GM18520 (cell line): ENCODE measurements at regions not wholly inside any gene's neighbourhood (a gene's known extent, or its start where the extent isn't known, plus 50 kb on each side); places are given as distances from the start of the nearest gene placed in this dataset.

Experiments
- ATAC-seq: cut with Tn5 transposase; IDR thresholded peaks from one replicate; pipeline ENCODE4 v1.9.1; 2021; ENCODE audit not compliant: unreplicated experiment

- peak; percentile 59 for ATAC-seq
These were observed 401.2 kb downstream of the GALR1 start for GRCh38 chr18:77650799-77651385.

GRCh38 chr18:77651441-77651840 lies 401.8 kb downstream of the GALR1 start:
- ATAC-seq: no peak

DNA sequence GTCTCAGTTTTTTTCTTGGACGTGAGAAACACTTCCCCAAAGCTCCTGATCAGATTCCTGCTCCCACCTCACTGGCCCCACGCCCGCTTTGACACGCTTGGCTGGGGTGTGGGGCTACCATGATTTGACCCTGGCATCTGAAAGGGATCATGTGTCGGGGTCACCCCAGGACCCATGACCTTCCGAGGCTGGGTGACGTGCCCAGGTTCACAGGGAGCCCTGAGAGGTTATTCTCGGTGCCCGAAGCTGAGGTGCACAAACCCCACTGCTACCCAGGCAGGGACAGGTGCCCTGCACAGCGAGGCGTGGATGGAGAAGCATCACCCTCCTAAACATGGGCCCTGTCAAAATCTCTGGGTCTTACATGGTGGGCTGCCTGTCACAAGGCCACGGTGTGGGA lies 404.1 kb downstream of the GALR1 start:
- no peak for ATAC-seq

DNA sequence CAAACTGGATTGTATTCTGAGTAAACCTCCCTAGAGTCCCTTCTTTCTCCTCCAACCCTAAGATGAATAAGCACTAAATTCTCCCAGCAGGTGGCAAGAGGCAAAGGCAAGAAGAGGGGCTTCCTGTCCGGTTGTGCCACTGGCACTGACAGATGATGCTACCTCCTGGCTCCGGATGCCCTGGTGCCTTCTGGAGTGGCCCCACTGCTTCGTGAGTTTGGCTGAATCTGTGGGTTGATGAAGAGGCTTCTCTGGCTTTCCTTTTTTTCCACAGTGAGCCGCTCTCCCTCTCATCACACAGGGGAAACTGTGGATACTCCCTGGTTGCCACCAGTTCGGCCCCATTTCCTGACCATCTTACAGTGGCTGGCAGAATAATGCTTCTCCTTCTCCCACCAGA lies 404.7 kb downstream of the GALR1 start:
- no peak for ATAC-seq

GRCh38 chr18:77657651-77658298 lies 408.1 kb downstream of the GALR1 start:
- ATAC-seq: no peak

GRCh38 chr18:77658299-77658662 lies 408.6 kb downstream of the GALR1 start:
- no peak for ATAC-seq

- ATAC-seq: no peak
These were observed 409.3 kb downstream of the GALR1 start for GRCh38 chr18:77658751-77659448.

DNA sequence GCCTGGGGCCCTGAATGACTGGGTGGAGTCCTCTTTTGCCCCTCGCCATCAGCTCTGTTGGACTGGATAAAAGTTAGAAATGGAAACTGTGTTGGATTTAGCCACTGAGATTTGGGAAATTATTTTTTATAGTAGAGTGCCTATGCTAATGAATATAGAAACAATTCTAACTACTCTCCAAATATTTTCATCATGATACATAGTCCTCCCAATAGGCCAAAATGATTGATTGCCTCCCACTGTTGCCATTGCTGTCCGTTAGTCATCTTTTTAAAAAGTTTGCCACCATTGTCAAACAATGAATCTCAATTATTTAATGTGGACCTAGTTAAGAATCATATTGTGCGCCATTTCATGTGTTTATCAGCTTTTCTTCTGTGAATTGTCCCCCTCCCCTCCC lies 417.0 kb downstream of the GALR1 start:
- ATAC-seq: no peak

- no peak for ATAC-seq
These were observed 418.6 kb downstream of the GALR1 start for GRCh38 chr18:77668219-77668618.

DNA sequence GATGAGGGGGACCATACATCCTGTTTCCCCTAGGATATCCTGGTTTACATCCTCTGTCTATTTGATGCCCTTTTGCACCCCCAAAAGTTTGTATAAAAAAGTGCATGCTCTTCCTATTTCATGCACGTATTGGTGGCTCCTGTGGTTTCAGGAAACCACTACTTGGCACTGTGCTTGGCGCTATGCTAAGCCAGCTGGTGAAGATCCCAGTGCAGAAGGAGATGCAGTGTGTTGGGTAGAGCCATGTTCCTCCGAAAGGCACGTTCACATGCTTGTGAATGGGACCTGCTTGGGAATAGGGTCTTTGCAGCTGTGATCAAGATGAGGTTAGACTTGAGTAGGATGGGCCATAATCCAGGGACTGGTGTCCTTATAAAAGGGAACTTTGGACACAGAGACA lies 419.7 kb downstream of the GALR1 start:
- ATAC-seq: no peak

DNA sequence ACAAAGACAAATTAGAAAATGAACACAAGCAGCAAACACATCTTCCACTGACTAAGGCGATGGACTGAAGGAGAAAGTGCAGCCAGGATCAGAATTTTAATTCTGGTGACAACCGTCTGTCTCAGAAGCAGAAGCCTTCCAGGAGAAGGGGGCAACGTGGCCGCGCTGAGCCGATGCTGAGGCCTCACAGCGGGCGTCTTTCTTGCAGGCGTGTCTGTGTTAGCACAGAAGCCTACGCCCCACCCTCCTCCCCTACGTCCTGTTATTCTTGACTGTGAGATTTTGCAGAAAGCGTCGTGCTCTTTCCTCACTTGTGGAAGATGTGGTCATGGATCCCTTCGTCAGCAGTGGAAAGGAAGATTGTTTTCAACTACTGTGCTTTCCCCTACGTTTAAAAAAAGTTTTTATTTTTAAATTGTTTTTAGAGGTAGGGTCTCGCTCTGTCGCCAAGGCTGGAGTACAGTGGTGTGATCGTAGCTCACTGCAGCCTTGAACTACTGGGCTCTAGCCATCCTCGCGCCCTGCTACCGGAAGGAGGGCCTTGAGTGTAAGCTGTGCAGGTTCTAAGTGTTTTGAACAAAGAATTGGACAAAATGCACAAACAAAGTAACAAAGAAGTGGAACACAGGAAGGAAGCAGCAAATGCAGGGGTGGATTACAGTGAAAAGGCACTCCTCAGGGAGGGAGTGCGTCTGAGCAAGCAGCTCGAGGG lies 422.0 kb downstream of the GALR1 start:
- no peak for ATAC-seq

- ATAC-seq: no peak
These were observed 427.3 kb downstream of the GALR1 start for GRCh38 chr18:77676910-77677309.

DNA sequence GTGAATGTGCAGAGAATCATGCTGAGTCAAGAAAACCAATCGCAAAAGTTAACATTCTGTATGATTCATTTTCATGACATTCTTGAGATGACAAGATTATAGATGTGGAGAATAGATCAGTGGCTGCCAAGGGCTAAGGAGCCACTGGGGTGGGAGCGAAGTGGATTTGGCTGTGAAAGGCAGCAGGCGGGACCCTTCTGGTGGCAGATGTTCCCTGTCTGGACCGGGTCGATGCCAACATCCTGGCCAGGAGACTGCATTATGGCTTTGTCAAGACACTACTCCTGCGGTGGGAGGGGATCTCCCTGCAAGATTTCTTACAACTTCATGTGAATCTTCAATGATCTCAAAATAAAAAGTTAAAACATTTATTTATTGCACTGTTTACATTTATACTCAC lies 427.9 kb downstream of the GALR1 start:
- ATAC-seq: no peak

GRCh38 chr18:77679869-77680268 lies 430.2 kb downstream of the GALR1 start:
- no peak for ATAC-seq

DNA sequence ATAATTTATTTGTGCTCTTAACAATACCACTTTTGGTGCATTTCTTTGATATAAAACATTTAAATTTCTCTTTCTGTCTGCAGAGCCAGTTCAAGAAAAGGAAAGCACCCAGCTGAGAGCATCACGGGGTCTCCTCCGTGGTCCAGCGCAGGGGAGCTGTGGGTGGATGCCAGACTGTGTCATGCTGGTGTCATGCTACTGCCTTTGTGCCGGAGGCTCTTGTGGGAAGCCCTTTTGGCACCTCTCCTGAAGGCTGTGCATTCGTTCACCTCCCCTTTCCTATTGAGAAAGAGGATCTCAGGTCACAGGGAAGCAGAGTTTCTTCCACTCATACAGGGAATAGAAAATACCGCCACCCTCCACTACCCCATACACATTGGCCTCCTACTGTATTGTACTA lies 450.4 kb downstream of the GALR1 start:
- ATAC-seq: no peak

GRCh38 chr18:77701977-77702376 lies 452.3 kb downstream of the GALR1 start:
- no peak for ATAC-seq

DNA sequence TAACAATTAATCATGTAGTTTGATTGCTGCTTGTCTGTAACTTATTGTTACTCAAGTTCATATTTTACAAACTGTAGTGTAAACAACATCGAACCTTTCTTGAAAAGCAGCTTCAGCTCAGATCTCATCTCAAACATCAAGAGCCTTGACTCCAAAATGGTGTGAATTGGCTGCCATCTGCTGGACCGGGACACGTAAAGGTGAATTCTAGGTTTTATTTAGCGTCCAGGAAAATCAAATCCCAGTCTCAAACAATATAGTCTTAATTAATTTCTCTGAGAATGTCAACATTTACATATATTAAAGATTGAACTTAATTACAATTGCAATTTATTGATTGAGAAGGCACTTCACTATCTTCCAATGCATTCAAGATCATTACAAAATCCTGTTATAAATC lies 453.0 kb downstream of the GALR1 start:
- no peak for ATAC-seq

DNA sequence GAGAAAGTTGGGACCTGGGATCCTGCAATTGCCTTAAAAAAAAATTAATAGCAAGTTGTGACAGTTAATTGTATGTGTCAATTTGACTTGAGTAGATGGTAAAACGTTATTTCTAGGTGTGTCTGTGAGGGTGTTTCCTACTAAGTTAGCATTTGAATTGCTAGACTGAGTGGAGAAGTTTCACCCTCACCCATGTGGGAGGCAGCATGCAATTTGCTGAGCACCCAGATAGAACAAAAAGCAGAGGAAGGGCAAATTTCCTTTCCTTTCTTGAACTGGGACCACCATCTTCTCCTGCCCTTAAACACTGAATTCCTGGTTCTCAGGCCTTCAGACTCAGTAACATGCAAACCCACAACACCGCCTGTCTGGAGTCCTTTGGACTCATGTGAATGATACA lies 455.7 kb downstream of the GALR1 start:
- ATAC-seq: no peak

GRCh38 chr18:77708826-77709506 lies 459.3 kb downstream of the GALR1 start:
- peak; percentile 73 for ATAC-seq

- ATAC-seq: no peak
These were observed 461.4 kb downstream of the GALR1 start for GRCh38 chr18:77711096-77711495.

- ATAC-seq: no peak
These were observed 465.1 kb downstream of the GALR1 start for GRCh38 chr18:77714716-77715115.
